Neural progenitor cell (in vitro differentiated cells): ENCODE measurements at regions not wholly inside any gene's neighbourhood (a gene's known extent, or its start where the extent isn't known, plus 50 kb on each side); places are given as distances from the start of the nearest gene placed in this dataset.

Source experiments
- CTCF ChIP-seq: fragments of 200-600 bp; sonication (generic); IDR thresholded peaks from 2 replicates; pipeline ENCODE4 v1.5.1; 2017; ENCODE audit warnings: antibody characterized with exemption, mild to moderate bottlenecking
- EZH2 ChIP-seq: fragments of 200-600 bp; sonication (generic); IDR thresholded peaks from 2 replicates; pipeline ENCODE4 v1.6.1; 2017; ENCODE audit warnings: antibody characterized with exemption, mild to moderate bottlenecking, moderate library complexity
- EZH2phosphoT487 ChIP-seq: fragments of 200-600 bp; sonication (generic); IDR thresholded peaks from 2 replicates; pipeline ENCODE4 v1.6.1; 2017; ENCODE audit warnings: antibody characterized with exemption

- no peak for TF ChIP-seq CTCF
- no peak for TF ChIP-seq EZH2phosphoT487
- TF ChIP-seq EZH2 = no peak
Observed at GRCh38 chr20:50399555-50399916, 110.6 kb upstream of the PTPN1 start.
